OCI-LY1 (cell line): ENCODE measurements at regions not wholly inside any gene's neighbourhood (a gene's known extent, or its start where the extent isn't known, plus 50 kb on each side); places are given as distances from the start of the nearest gene placed in this dataset.

ENCODE experiments used
- H2AFZ ChIP-seq: fragments of 200-600 bp; sonication (generic), shearing (Covaris generic); 2 replicates; pipeline ENCODE4 v1.6.0; 2014; ENCODE audit warnings: antibody characterized with exemption, mild to moderate bottlenecking, low read length
- H3F3A ChIP-seq: fragments of 200-600 bp; sonication (generic), shearing (Covaris generic); 2 replicates; pipeline ENCODE4 v1.6.0; 2014; ENCODE audit warnings: mild to moderate bottlenecking, antibody characterized with exemption, low read length, moderate library complexity; ENCODE audit not compliant: insufficient read depth
- H3K27ac ChIP-seq: fragments of 200-600 bp; sonication (generic); 2 replicates; pipeline ENCODE4 v1.5.1; 2014; ENCODE audit warnings: low read length, mixed run types, mild to moderate bottlenecking, low read depth; ENCODE audit not compliant: poor library complexity, severe bottlenecking
- H3K27me3 ChIP-seq: fragments of 200-600 bp; sonication (generic); 2 replicates; pipeline ENCODE4 v1.6.0; 2014; ENCODE audit warnings: antibody characterized with exemption, mild to moderate bottlenecking, low read length, moderate library complexity; ENCODE audit not compliant: insufficient read depth
- H3K36me3 ChIP-seq: fragments of 200-600 bp; sonication (generic); 2 replicates; pipeline ENCODE4 v1.6.1; 2014; ENCODE audit warnings: mild to moderate bottlenecking, antibody characterized with exemption, low read length, moderate library complexity, mixed read lengths; ENCODE audit not compliant: insufficient read depth
- H3K4me1 ChIP-seq: fragments of 200-600 bp; sonication (generic); 2 replicates; pipeline ENCODE4 v1.5.1; 2014; ENCODE audit warnings: mild to moderate bottlenecking, low read length, moderate library complexity; ENCODE audit not compliant: insufficient read depth, severe bottlenecking
- H3K4me2 ChIP-seq: fragments of 200-600 bp; sonication (generic), shearing (Covaris generic); 2 replicates; pipeline ENCODE4 v1.6.1; 2014; ENCODE audit warnings: low read length
- H3K4me3 ChIP-seq: fragments of 200-600 bp; sonication (generic); 2 replicates; pipeline ENCODE4 v1.5.1; 2014; ENCODE audit warnings: low read length, low read depth, mild to moderate bottlenecking, mixed read lengths; ENCODE audit not compliant: poor library complexity, severe bottlenecking
- H3K79me2 ChIP-seq: fragments of 200-600 bp; shearing (Covaris generic); 2 replicates; pipeline ENCODE4 v1.6.1; 2016; ENCODE audit warnings: mixed run types, low read length, mixed read lengths; ENCODE audit not compliant: insufficient read depth
- H3K9ac ChIP-seq: fragments of 200-600 bp; sonication (generic), shearing (Covaris generic); 2 replicates; pipeline ENCODE4 v1.6.1; 2014; ENCODE audit warnings: mild to moderate bottlenecking, low read length, mixed read lengths
- H3K9me2 ChIP-seq: fragments of 200-600 bp; sonication (generic), shearing (Covaris generic); 2 replicates; pipeline ENCODE4 v1.6.1; 2014; ENCODE audit warnings: low read depth, mild to moderate bottlenecking, low read length, mixed read lengths
- H3K9me3 ChIP-seq: fragments of 200-600 bp; shearing (Covaris generic); 2 replicates; pipeline ENCODE4 v1.6.1; 2014; ENCODE audit warnings: low read length, mixed read lengths
- H4K20me1 ChIP-seq: fragments of 200-600 bp; sonication (generic), shearing (Covaris generic); 2 replicates; pipeline ENCODE4 v1.6.0; 2016; ENCODE audit warnings: mild to moderate bottlenecking, low read length; ENCODE audit not compliant: insufficient read depth
- EZH2 ChIP-seq: fragments of 200-600 bp; sonication (generic), shearing (Covaris generic); IDR thresholded peaks from 2 replicates; pipeline ENCODE4 v1.8.0; 2017; ENCODE audit warnings: borderline replicate concordance, mixed run types, mild to moderate bottlenecking, antibody characterized with exemption, low read length, moderate library complexity, mixed read lengths
- TF ChIP-seq, protein P1 (sequence below): fragments of 200-600 bp; sonication (generic), shearing (Covaris generic); IDR thresholded peaks from 2 replicates; pipeline ENCODE4 v1.5.1; 2017; ENCODE audit warnings: mild to moderate bottlenecking, antibody characterized with exemption, low read length, moderate library complexity, mixed read lengths

DNA sequence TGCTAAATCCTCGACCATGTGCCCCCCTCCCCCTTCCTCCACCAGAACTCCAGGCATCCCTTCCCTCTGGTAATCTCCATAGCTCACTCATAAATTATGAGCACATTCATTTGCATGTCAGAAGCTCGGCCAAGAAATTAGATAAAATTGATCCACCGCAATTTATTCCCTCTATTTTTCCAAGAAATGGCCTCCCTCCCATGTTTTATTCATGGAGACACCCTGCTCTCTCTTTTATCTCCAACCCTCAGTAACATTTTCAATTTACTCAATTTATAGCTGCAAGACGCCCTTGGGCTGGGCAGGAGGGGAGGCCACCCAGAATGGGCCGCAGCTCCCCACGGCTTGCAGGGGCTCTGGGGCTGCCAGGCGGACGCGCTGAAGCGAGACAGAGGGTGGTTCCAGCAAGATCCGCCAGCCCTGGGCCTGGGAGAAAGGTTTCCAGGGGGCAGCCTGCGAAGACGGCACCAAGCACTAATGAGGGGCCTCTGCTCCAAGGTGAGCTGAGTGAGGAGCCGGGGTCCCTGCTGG, 54.7 kb upstream of the ZNF423 start:
- no peak for TF ChIP-seq EZH2
- TF ChIP-seq, protein P1, sequence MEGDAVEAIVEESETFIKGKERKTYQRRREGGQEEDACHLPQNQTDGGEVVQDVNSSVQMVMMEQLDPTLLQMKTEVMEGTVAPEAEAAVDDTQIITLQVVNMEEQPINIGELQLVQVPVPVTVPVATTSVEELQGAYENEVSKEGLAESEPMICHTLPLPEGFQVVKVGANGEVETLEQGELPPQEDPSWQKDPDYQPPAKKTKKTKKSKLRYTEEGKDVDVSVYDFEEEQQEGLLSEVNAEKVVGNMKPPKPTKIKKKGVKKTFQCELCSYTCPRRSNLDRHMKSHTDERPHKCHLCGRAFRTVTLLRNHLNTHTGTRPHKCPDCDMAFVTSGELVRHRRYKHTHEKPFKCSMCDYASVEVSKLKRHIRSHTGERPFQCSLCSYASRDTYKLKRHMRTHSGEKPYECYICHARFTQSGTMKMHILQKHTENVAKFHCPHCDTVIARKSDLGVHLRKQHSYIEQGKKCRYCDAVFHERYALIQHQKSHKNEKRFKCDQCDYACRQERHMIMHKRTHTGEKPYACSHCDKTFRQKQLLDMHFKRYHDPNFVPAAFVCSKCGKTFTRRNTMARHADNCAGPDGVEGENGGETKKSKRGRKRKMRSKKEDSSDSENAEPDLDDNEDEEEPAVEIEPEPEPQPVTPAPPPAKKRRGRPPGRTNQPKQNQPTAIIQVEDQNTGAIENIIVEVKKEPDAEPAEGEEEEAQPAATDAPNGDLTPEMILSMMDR, result no peak
- Histone ChIP-seq H3K4me1 (no peaks in the 10 kb centered on the region), H4K20me1 (no peaks in the 10 kb centered on the region), H3K36me3 (no peaks in the 10 kb centered on the region), H3F3A (no peaks in the 10 kb centered on the region), H3K27me3 (no peaks in the 10 kb centered on the region), H3K9ac (no peak overlapping the region), H3K27ac (no peak overlapping the region), H2AFZ (no peak overlapping the region), H3K4me2 (no peak overlapping the region), H3K9me2 (no peaks in the 10 kb centered on the region), H3K9me3 (no peaks in the 10 kb centered on the region), H3K4me3 (no peak overlapping the region), H3K79me2 (no peaks in the 10 kb centered on the region)

DNA sequence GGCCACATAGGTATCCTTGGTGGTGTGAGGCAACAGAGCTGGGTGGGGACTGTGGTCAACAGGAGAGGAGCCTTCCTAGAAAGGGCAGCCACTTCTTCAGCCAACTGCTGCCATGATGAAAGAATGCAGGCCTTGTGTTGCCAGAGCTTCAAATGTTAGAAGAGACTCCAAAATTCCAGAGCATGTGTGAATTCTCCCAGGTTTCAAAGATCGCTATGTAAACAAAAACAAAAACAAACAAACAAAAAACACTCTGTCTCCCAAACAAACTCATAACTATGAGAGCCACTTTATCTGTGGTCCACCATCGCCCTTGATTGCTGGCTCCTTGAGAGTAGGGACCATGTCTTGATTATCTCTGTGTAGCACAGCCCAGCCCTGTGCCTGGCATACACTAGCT, 55.5 kb upstream of the ZNF423 start:
- TF ChIP-seq EZH2, result no peak
- TF ChIP-seq, protein P1, result no peak
- no peaks in the 10 kb centered on the region for H4K20me1 ChIP-seq

DNA sequence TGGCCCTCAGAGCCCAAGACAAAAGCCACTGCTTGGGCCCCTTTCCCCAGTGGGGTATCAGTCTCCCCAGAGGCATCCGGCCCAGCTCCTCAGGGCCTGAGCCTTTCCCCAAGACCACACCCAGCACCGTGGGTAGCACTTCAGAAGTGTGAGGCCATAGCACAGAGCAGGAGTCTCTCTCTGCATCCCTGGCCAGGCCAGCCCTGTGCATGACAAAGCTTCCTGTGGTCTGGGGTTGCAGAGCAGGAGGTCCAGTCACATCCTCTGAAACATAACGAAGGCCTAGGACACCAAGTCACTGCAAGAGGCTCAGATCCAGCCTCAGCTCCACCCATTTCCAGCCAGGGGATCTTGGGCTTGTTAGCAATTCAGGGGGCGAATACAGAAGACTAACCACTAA, 56.8 kb upstream of the ZNF423 start:
- H3K9me3 ChIP-seq, result no peaks in the 10 kb centered on the region
- no peak overlapping the region for H3K9ac ChIP-seq
- no peaks in the 10 kb centered on the region for H3F3A ChIP-seq
- H2AFZ ChIP-seq, result no peak overlapping the region
- H3K4me3 ChIP-seq, result no peak overlapping the region
- H3K36me3 ChIP-seq, result no peaks in the 10 kb centered on the region
- H3K9me2 ChIP-seq, result no peaks in the 10 kb centered on the region
- H3K79me2 ChIP-seq, result no peaks in the 10 kb centered on the region
- H3K27me3 ChIP-seq, result no peaks in the 10 kb centered on the region
- H3K4me1 ChIP-seq, result no peaks in the 10 kb centered on the region
- no peak overlapping the region for H3K4me2 ChIP-seq
- TF ChIP-seq EZH2, result no peak
- TF ChIP-seq, protein P1, result no peak
- no peak overlapping the region for H3K27ac ChIP-seq
- no peaks in the 10 kb centered on the region for H4K20me1 ChIP-seq

More for the DNA sequence above, 55.5 kb upstream of the ZNF423 start:
- H3K9me2 ChIP-seq, result no peaks in the 10 kb centered on the region
- no peaks in the 10 kb centered on the region for H3K36me3 ChIP-seq
- no peak overlapping the region for H3K9ac ChIP-seq
- H3F3A ChIP-seq, result no peaks in the 10 kb centered on the region
- no peak overlapping the region for H2AFZ ChIP-seq
- no peak overlapping the region for H3K4me2 ChIP-seq
- no peaks in the 10 kb centered on the region for H3K27me3 ChIP-seq
- no peaks in the 10 kb centered on the region for H3K79me2 ChIP-seq
- no peak overlapping the region for H3K27ac ChIP-seq
- no peaks in the 10 kb centered on the region for H3K9me3 ChIP-seq
- H3K4me1 ChIP-seq, result no peaks in the 10 kb centered on the region
- no peak overlapping the region for H3K4me3 ChIP-seq
